ENCODE measurements at regions not wholly inside any gene's neighbourhood (a gene's known extent, or its start where the extent isn't known, plus 50 kb on each side); places are given as distances from the start of the nearest gene placed in this dataset.

GRCh38 chr11:104830508-104830907 is 67.8 kb downstream of the CASP12 start:
- Histone ChIP-seq H3K27me3 (replicated peaks) (no peaks in the 10 kb centered on the region), H3K4me3 (ENCODE audit: low read depth, low read length) (no peak overlapping the region), H3K36me3 (replicated peaks) (no peaks in the 10 kb centered on the region), H3K27ac (no peak overlapping the region)
- no peak for TF ChIP-seq CTCF (IDR thresholded peaks at IDR 0.05; ENCODE audit: low read depth, low read length, missing control alignments)
- in situ Hi-C loops (cut with HindIII; ENCODE audit: low pct_ligation_motif_present, low sequenced_read_pairs): no loop called here
- DNase-seq: no peak

GRCh38 chr11:104830080-104830479 is 68.2 kb downstream of the CASP12 start:
- H3K36me3 ChIP-seq (replicated peaks): no peaks in the 10 kb centered on the region
- in situ Hi-C loops (cut with HindIII; ENCODE audit: low pct_ligation_motif_present, low sequenced_read_pairs): no loop called here
- TF ChIP-seq CTCF (IDR thresholded peaks at IDR 0.05; ENCODE audit: low read depth, low read length, missing control alignments): no peak

GRCh38 chr11:104826772-104827171 is 71.5 kb downstream of the CASP12 start:
- Histone ChIP-seq H3K27me3 (replicated peaks) (no peaks in the 10 kb centered on the region), H3K4me3 (ENCODE audit: low read depth, low read length) (no peak overlapping the region), H3K36me3 (replicated peaks) (no peaks in the 10 kb centered on the region), H3K27ac (no peak overlapping the region)
- no peak for DNase-seq
- in situ Hi-C loops (cut with HindIII; ENCODE audit: low pct_ligation_motif_present, low sequenced_read_pairs): no loop called here
- TF ChIP-seq CTCF (IDR thresholded peaks at IDR 0.05; ENCODE audit: low read depth, low read length, missing control alignments): no peak

More at GRCh38 chr11:104830080-104830479, 68.2 kb downstream of the CASP12 start:
- H3K4me3 ChIP-seq (ENCODE audit: low read depth, low read length): no peak overlapping the region
- no peaks in the 10 kb centered on the region for H3K27me3 ChIP-seq (replicated peaks)
- DNase-seq: peak; percentile 35
- no peak overlapping the region for H3K27ac ChIP-seq

GRCh38 chr11:104823657-104824056 is 74.6 kb downstream of the CASP12 start:
- TF ChIP-seq CTCF (IDR thresholded peaks at IDR 0.05; ENCODE audit: low read depth, low read length, missing control alignments): no peak
- in situ Hi-C loops (cut with HindIII; ENCODE audit: low pct_ligation_motif_present, low sequenced_read_pairs): no loop called here
- Histone ChIP-seq H3K27me3 (replicated peaks) (no peaks in the 10 kb centered on the region), H3K27ac (no peak overlapping the region), H3K4me3 (ENCODE audit: low read depth, low read length) (no peak overlapping the region), H3K36me3 (replicated peaks) (no peaks in the 10 kb centered on the region)
- DNase-seq: no peak

GRCh38 chr11:104820431-104820830 is 77.8 kb downstream of the CASP12 start:
- in situ Hi-C loops (cut with HindIII; ENCODE audit: low pct_ligation_motif_present, low sequenced_read_pairs): no loop called here

More at GRCh38 chr11:104820431-104820830, 77.8 kb downstream of the CASP12 start:
- TF ChIP-seq CTCF (IDR thresholded peaks at IDR 0.05; ENCODE audit: low read depth, low read length, missing control alignments): no peak
- no peak for DNase-seq
- Histone ChIP-seq H3K36me3 (replicated peaks) (no peaks in the 10 kb centered on the region), H3K4me3 (ENCODE audit: low read depth, low read length) (no peak overlapping the region), H3K27me3 (replicated peaks) (no peaks in the 10 kb centered on the region), H3K27ac (no peak overlapping the region)
